ENCODE measurements at regions not wholly inside any gene's neighbourhood (a gene's known extent, or its start where the extent isn't known, plus 50 kb on each side); places are given as distances from the start of the nearest gene placed in this dataset.

GRCh38 chr13:31067416-31068118 is 94.1 kb downstream of the HSPH1 start:
- TF ChIP-seq CTCF (IDR thresholded peaks at IDR 0.05; ENCODE audit: low read depth, low read length): no peak
- no peak overlapping the region for H3K4me3 ChIP-seq (replicated peaks in 1 of 2; ENCODE audit: low read depth in 2 of 2, low read length in 2 of 2)
- peak; percentile 52 to 71 for DNase-seq (ENCODE audit: low read depth in 2 of 2)

- DNase-seq (ENCODE audit: low read depth in 2 of 2): no peak
- no peak for TF ChIP-seq CTCF (IDR thresholded peaks at IDR 0.05; ENCODE audit: low read depth, low read length)
- H3K4me3 ChIP-seq (replicated peaks in 1 of 2; ENCODE audit: low read depth in 2 of 2, low read length in 2 of 2): no peak overlapping the region
Observed at GRCh38 chr13:31064636-31065035, 97.1 kb downstream of the HSPH1 start.

- no peak for DNase-seq (ENCODE audit: low read depth in 2 of 2)
- H3K4me3 ChIP-seq (replicated peaks in 1 of 2; ENCODE audit: low read depth in 2 of 2, low read length in 2 of 2): no peak overlapping the region
- no peak for TF ChIP-seq CTCF (IDR thresholded peaks at IDR 0.05; ENCODE audit: low read depth, low read length)
Observed at GRCh38 chr13:31063772-31064171, 97.9 kb downstream of the HSPH1 start.

GRCh38 chr13:31060655-31061054 is 101.0 kb downstream of the HSPH1 start:
- DNase-seq (ENCODE audit: low read depth in 2 of 2): no peak

GRCh38 chr13:31060220-31060619 is 101.5 kb downstream of the HSPH1 start:
- TF ChIP-seq CTCF (IDR thresholded peaks at IDR 0.05; ENCODE audit: low read depth, low read length): no peak
- H3K4me3 ChIP-seq (replicated peaks in 1 of 2; ENCODE audit: low read depth in 2 of 2, low read length in 2 of 2): no peak overlapping the region
- DNase-seq (ENCODE audit: low read depth in 2 of 2): no peak

More at GRCh38 chr13:31060655-31061054, 101.0 kb downstream of the HSPH1 start:
- TF ChIP-seq CTCF (IDR thresholded peaks at IDR 0.05; ENCODE audit: low read depth, low read length): no peak
- H3K4me3 ChIP-seq (replicated peaks in 1 of 2; ENCODE audit: low read depth in 2 of 2, low read length in 2 of 2): no peak overlapping the region

- H3K4me3 ChIP-seq (replicated peaks in 1 of 2; ENCODE audit: low read depth in 2 of 2, low read length in 2 of 2): no peak overlapping the region
- TF ChIP-seq CTCF (IDR thresholded peaks at IDR 0.05; ENCODE audit: low read depth, low read length): no peak
- DNase-seq (ENCODE audit: low read depth in 2 of 2): no peak
Observed at GRCh38 chr13:31057403-31058033, 104.2 kb downstream of the HSPH1 start.
